B cell (primary cell): ENCODE measurements at regions not wholly inside any gene's neighbourhood (a gene's known extent, or its start where the extent isn't known, plus 50 kb on each side); places are given as distances from the start of the nearest gene placed in this dataset.

Experiments used
- ATAC-seq: fragments of 200-7000 bp; cut with Tn5 transposase; one replicate; pipeline ENCODE4 v1.10.0; 2021; ENCODE audit warnings: low read depth, mild to moderate bottlenecking, moderate number of reproducible peaks, moderate library complexity
- CTCF ChIA-PET: fragments of 350-600 bp; sonication (Branson Sonifier 250); formaldehyde crosslinking; loops from one replicate; lab custom pipeline; 2021; ENCODE audit warnings: antibody characterized with exemption, inconsistent platforms; lab: Charles Lee
- POLR2A ChIA-PET: fragments of 350-600 bp; sonication (Branson Sonifier 250); formaldehyde crosslinking; loops from one replicate; lab custom pipeline; 2021; ENCODE audit warnings: antibody characterized with exemption; lab: Charles Lee
- DNase-seq: peaks from one replicate; pipeline ENCODE4 v3.0.0; 2013
- H2AFZ ChIP-seq: 2 replicates; pipeline ENCODE4 v1.6.1; 2012; ENCODE audit warnings: mild to moderate bottlenecking, low read depth, low read length; ENCODE audit not compliant: insufficient read depth, poor library complexity, severe bottlenecking
- H3K27ac ChIP-seq, 2 donors: 1 replicate in 1 of 2; 2 replicates in 1 of 2; pipeline ENCODE4 v1.5.1; 2012 to 2013; ENCODE audit warnings: low read length in 2 of 2, mild to moderate bottlenecking in 2 of 2, moderate library complexity in 1 of 2
- H3K27me3 ChIP-seq, 4 experiments: fragments of 200-600 bp in 1 of 4; sonication (generic) in 1 of 4; replicated peaks in 1 of 4; 1 replicate in 2 of 4; 2 replicates in 2 of 4; pipeline versions ENCODE4 v1.6.1 to v1.7.0; 2013 to 2016; ENCODE audit warnings: low read length in 3 of 4, mild to moderate bottlenecking in 2 of 4, mixed read lengths in 1 of 4, moderate library complexity in 1 of 4; ENCODE audit not compliant: insufficient read depth in 4 of 4, control insufficient read depth in 3 of 4; ENCODE audit errors: control extremely low read depth in 1 of 4
- H3K36me3 ChIP-seq, 2 experiments: replicated peaks in 1 of 2; 1 replicate in 1 of 2; 2 replicates in 1 of 2; pipeline versions ENCODE4 v1.6.1 to v1.7.1; 2013; ENCODE audit warnings: low read length in 1 of 2; ENCODE audit not compliant: insufficient read depth in 2 of 2, control insufficient read depth in 1 of 2; ENCODE audit errors: control extremely low read depth in 1 of 2, extremely low read depth in 1 of 2
- H3K4me1 ChIP-seq, 2 donors: fragments of 200-600 bp in 1 of 2; sonication (generic) in 1 of 2; 1 replicate in 1 of 2; 2 replicates in 1 of 2; pipeline versions ENCODE4 v1.5.1 to v1.6.1; 2013 to 2017; ENCODE audit warnings: low read length in 2 of 2; ENCODE audit not compliant: control insufficient read depth in 2 of 2, insufficient read depth in 2 of 2
- H3K4me2 ChIP-seq: replicated peaks from 2 replicates; pipeline ENCODE3; 2012; ENCODE audit warnings: mild to moderate bottlenecking, low read depth, low read length; ENCODE audit not compliant: poor library complexity, severe bottlenecking
- H3K4me3 ChIP-seq, 5 experiments: fragments of 200-600 bp in 1 of 5; sonication (generic) in 1 of 5; 1 replicate in 3 of 5; 2 replicates in 2 of 5; pipeline versions ENCODE4 v1.5.1 to v1.7.0; 2011 to 2016; ENCODE audit warnings: low read length in 4 of 5, mild to moderate bottlenecking in 4 of 5, low read depth in 2 of 5, control low read depth in 1 of 5, moderate library complexity in 1 of 5; ENCODE audit not compliant: insufficient read depth in 1 of 5; ENCODE audit errors: control extremely low read depth in 1 of 5, extremely low read depth in 1 of 5
- H3K79me2 ChIP-seq: fragments of 200-600 bp; sonication (generic); one replicate; pipeline ENCODE4 v1.6.0; 2016; ENCODE audit warnings: low read length; ENCODE audit not compliant: control insufficient read depth, insufficient read depth
- H3K9ac ChIP-seq: fragments of 200-600 bp; sonication (generic); 2 replicates; pipeline ENCODE4 v1.6.1; 2017; ENCODE audit warnings: mild to moderate bottlenecking, low read length, moderate library complexity
- H3K9me3 ChIP-seq, 3 donors: one replicate each; pipeline versions ENCODE4 v1.6.1 to v1.7.1; 2013; ENCODE audit warnings: low read length in 2 of 3; ENCODE audit not compliant: control insufficient read depth in 2 of 3, insufficient read depth in 1 of 3; ENCODE audit errors: control extremely low read depth in 1 of 3
- H4K20me1 ChIP-seq: 2 replicates; pipeline ENCODE4 v1.6.0; 2012; ENCODE audit warnings: mild to moderate bottlenecking, low read length; ENCODE audit not compliant: insufficient read depth, control insufficient read depth, poor library complexity, severe bottlenecking
- H3K27ac Mint-ChIP-seq: one replicate; pipeline ENCODE4 v1.8.0; 2021; ENCODE audit warnings: mixed read lengths
- H3K27me3 Mint-ChIP-seq: one replicate; pipeline ENCODE4 v1.8.0; 2021; ENCODE audit warnings: mixed read lengths
- H3K4me1 Mint-ChIP-seq: one replicate; pipeline ENCODE4 v1.8.0; 2021; ENCODE audit warnings: mixed read lengths
- H3K4me3 Mint-ChIP-seq: one replicate; pipeline ENCODE4 v1.8.0; 2021; ENCODE audit warnings: mixed read lengths
- H3K9me3 Mint-ChIP-seq: one replicate; pipeline ENCODE4 v1.8.0; 2022; ENCODE audit warnings: mixed read lengths; ENCODE audit not compliant: insufficient read depth
- EZH2 ChIP-seq: IDR thresholded peaks from 2 replicates; pipeline ENCODE4 v1.6.1; 2012; ENCODE audit warnings: borderline replicate concordance, low read depth, mild to moderate bottlenecking, moderate library complexity, low read length; ENCODE audit not compliant: insufficient read depth, poor library complexity, severe bottlenecking
- WGBS: methylation state at CpG from one replicate; pipeline ENCODE4 v1.1.5; 2013; ENCODE audit warnings: missing lambda C conversion rate; ENCODE audit not compliant: insufficient coverage; 5-methylcytosine and 5-hydroxymethylcytosine counted together
- intact Hi-C: fragments of 100-400 bp; cut with micrococcal nuclease; formaldehyde crosslinking; loops from one replicate; pipeline ENCODE4 v1.10.0; 2022
- TF ChIP-seq, protein P1 (sequence below): fragments of 200-600 bp; IDR thresholded peaks from one replicate; pipeline ENCODE4 v1.8.0; 2022; ENCODE audit warnings: antibody characterized with exemption, mild to moderate bottlenecking

DNA sequence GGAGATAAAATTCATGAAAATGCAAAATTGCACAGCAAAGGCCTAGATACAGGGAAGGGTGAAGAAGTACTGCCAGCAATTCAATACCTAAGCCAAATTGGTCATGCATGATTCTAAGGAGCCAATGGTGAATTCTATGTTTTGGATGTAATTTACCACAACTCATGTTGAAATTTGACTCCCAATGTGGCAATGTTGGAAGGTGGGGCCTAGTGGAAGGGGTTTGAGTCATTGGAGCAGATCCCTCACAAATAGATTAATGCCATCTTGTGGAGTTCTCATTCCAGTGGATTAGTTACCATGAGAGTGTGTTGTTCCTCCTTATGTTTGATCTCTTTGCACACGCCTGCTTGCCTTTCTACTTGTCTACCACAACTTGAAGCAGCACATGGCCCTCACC, 194.0 kb upstream of the ALG10 start:
- no peak overlapping the region for H3K4me2 ChIP-seq
- H3K27ac Mint-ChIP-seq = no peak overlapping the region
- no peaks in the 10 kb centered on the region for H3K4me1 ChIP-seq
- no peaks in the 10 kb centered on the region for H3K27me3 Mint-ChIP-seq
- DNase-seq (no peak), ATAC-seq (no peak)
- ChIA-PET POLR2A (no interaction called here), CTCF (no interaction called here)
- H3K9me3 Mint-ChIP-seq = peaks cover 5% of the 10 kb centered on the region
- H4K20me1 ChIP-seq = no peaks in the 10 kb centered on the region
- no peak for TF ChIP-seq EZH2
- TF ChIP-seq, protein P1, sequence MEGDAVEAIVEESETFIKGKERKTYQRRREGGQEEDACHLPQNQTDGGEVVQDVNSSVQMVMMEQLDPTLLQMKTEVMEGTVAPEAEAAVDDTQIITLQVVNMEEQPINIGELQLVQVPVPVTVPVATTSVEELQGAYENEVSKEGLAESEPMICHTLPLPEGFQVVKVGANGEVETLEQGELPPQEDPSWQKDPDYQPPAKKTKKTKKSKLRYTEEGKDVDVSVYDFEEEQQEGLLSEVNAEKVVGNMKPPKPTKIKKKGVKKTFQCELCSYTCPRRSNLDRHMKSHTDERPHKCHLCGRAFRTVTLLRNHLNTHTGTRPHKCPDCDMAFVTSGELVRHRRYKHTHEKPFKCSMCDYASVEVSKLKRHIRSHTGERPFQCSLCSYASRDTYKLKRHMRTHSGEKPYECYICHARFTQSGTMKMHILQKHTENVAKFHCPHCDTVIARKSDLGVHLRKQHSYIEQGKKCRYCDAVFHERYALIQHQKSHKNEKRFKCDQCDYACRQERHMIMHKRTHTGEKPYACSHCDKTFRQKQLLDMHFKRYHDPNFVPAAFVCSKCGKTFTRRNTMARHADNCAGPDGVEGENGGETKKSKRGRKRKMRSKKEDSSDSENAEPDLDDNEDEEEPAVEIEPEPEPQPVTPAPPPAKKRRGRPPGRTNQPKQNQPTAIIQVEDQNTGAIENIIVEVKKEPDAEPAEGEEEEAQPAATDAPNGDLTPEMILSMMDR = no peak
- H2AFZ ChIP-seq = no peak overlapping the region
- no peaks in the 10 kb centered on the region for H3K79me2 ChIP-seq
- no peak overlapping the region for H3K4me3 Mint-ChIP-seq
- no peaks in the 10 kb centered on the region for H3K4me1 Mint-ChIP-seq
- intact Hi-C loops = no loop called here
- H3K9me3 ChIP-seq = no peaks in the 10 kb centered on the region
- H3K4me3 ChIP-seq = no peak overlapping the region
- WGBS = no CpG with 5 or more reads among the region's 1 CpG
- H3K27ac ChIP-seq = no peak overlapping the region
- no peaks in the 10 kb centered on the region for H3K27me3 ChIP-seq
- no peak overlapping the region for H3K9ac ChIP-seq
- H3K36me3 ChIP-seq = no peaks in the 10 kb centered on the region

DNA sequence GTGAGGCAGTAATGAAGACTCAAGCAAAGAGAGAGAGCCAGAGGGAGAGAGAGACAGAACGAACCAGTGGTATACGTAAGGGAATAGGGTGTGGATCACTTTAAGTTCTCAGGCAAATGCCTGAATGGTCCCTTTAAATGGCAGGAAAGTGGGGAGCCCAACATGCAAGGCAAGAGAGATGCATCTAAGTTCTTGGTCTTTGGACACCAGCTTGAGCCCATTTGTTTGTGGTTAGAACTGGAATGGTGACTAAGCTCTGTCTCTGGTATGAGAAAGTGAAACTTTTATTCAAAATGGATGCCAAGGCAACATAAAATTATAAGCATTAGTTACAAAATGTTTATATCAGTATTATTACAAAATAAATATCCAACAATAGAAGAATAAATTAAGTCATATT, 192.2 kb upstream of the ALG10 start:
- Mint-ChIP-seq H3K27ac (no peak overlapping the region), H3K27me3 (no peaks in the 10 kb centered on the region), H3K4me3 (no peak overlapping the region), H3K9me3 (peaks cover 5% of the 10 kb centered on the region), H3K4me1 (no peaks in the 10 kb centered on the region)
- Histone ChIP-seq H2AFZ (no peak overlapping the region), H3K27me3 (no peaks in the 10 kb centered on the region), H3K4me3 (no peak overlapping the region), H3K4me2 (no peak overlapping the region), H3K9me3 (no peaks in the 10 kb centered on the region), H3K4me1 (no peaks in the 10 kb centered on the region), H4K20me1 (no peaks in the 10 kb centered on the region), H3K27ac (no peak overlapping the region), H3K36me3 (no peaks in the 10 kb centered on the region), H3K79me2 (no peaks in the 10 kb centered on the region), H3K9ac (no peak overlapping the region)
- TF ChIP-seq EZH2 = no peak
- TF ChIP-seq, protein P1 = no peak
- 100% methylated on average over 2 of the region's 2 CpGs for WGBS
- intact Hi-C loops = no loop called here
- DNase-seq (no peak), ATAC-seq (no peak)
- CTCF ChIA-PET = no interaction called here
- POLR2A ChIA-PET = no interaction called here
